Sciatic nerve (tissue), 2 donors: ENCODE measurements at regions not wholly inside any gene's neighbourhood (a gene's known extent, or its start where the extent isn't known, plus 50 kb on each side); places are given as distances from the start of the nearest gene placed in this dataset.
A peak's percentile ranks its signal among the peaks of the same experiment; 100 is the strongest.

Experiments used
- ATAC-seq: fragments of 200-7000 bp; cut with Tn5 transposase; one replicate; pipeline ENCODE4 v1.9.1; 2020; ENCODE audit warnings: mild to moderate bottlenecking, moderate library complexity
- DNase-seq: peaks from one replicate; pipeline ENCODE4 v3.0.0-alpha.2; 2020; ENCODE audit warnings: low spot score
- intact Hi-C: fragments of 100-400 bp; cut with DNase I; formaldehyde crosslinking; loops from one replicate; pipeline ENCODE4 v1.14.2; 2022
- donor health status: DM: no; HTN: no; CAD: no.
- donor health status: DM: no; HTN: no; CAD: no.

DNA sequence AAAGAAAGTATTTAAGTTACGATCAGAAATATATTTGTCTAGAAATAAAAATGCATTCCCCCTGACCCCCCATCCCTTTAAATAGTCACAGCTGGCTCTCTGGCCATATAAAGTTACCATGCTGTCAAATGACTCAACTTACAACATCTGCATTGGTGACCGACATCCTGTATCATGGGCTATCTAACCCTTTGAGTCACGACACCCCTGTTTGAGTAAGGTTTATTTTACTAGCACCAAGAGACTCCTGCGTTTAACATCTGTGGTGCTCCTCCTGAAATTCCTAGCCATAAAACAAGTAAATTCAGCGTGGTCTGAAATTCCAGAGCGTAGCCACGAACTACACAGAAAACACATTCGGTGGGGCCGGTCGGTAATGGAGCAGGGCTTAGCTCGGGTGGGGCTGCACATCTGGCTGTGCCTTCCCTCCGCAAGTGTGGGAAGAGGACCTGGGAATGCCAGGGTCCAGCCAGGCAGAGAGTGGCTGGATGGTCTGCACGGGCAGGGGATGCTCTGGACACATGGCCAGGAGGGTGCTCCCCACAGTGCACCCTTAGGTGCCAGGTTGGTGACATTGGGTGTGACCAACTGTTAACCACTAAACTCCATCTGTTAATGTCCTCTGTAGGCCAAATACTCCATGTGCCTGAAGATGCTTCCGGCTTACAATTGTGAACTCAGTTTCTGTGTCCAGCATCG lies 53.0 kb upstream of the CLDN14 start:
- DNase-seq (no peak), ATAC-seq (no peak)
- intact Hi-C loops: no loop called here

DNA sequence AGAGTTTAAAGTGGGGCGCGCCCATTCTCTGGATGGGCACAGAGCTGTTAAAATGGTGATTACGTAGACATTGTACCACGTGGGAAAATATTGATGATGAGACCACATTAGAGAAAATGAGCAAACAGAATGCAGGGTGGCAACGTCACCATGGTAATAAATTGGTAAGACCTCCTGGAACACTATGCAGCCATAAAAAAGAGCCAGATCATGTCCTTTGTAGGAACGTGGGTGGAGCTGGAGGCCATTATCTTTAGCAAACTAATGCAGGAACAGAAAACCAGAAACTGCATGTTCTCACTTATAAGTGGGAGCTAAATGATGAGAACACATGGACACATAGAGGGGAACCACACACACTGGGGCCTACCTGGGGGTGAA lies 53.5 kb upstream of the CLDN14 start:
- DNase-seq: no peak
- intact Hi-C loops: no loop called here
- ATAC-seq: no peak

DNA sequence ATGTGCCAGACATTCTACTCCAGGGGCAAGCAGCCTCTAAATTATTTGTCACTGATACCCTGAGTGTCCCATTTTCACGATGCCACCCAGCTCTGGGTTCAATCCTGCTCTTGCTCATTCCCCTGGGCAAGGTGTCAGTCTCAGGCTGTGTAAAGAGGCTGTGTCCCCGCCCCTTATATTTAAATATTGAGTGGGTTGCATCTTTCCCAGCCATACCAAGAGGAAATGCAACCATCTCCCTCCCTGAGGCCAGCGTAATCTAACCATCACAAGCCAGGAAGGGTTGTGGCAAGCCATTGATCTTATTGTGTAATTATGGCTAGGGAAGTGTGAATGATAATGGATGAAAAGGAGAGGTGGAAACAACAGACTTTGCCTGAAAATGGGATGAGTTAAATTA lies 54.7 kb upstream of the CLDN14 start:
- no peak for DNase-seq
- intact Hi-C loops: no loop called here
- ATAC-seq: no peak

DNA sequence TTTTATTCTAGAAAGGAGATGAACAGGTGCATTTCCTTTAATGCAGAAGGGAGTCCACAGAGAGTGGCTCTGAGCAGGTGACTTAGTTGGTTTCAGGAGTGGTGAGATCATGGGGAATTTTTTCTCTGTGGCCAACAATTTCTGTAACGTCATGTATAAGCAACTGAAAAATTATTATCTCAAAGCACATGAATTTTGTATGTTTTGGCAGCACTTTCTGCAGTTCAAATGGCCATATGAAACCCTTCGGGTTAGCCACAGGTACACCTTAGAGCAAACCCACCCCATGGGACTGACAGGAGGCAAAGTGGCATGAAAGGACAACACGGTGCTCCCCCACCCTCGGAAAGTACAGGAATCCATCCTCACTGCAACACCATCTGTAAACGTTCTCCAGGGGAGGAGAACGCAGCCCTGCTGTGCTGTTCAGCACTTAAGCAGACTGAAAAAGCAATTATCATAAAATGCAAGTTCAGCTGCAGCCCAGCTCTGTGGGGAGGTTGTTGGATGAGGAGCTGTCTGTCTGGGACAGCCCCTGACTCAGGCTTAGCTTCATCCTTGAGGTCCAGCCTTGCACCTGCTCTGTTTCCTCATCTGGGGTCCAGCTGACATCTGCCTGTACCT lies 55.8 kb upstream of the CLDN14 start:
- intact Hi-C loops: no loop called here
- ATAC-seq: no peak
- no peak for DNase-seq

DNA sequence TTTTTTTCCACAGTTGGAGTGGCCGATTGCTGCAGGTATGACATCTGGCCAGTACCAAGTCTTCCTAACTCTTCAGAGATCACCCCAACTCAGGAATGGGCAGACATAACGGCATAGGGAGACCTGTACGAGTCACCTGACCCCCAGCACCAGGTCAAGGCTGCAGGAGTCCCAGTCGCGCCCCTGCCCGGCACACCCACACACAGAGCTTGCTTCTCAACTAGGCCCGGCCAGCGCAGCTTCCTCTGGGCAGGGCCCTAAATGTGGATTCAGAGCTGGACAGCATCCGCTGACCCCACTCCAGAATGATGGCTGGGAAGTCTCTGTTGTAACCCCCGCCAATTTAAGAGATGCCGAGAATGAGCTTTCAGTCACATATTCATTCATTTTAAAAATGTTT lies 58.8 kb upstream of the CLDN14 start:
- DNase-seq: no peak
- intact Hi-C loops: no loop called here
- no peak for ATAC-seq

DNA sequence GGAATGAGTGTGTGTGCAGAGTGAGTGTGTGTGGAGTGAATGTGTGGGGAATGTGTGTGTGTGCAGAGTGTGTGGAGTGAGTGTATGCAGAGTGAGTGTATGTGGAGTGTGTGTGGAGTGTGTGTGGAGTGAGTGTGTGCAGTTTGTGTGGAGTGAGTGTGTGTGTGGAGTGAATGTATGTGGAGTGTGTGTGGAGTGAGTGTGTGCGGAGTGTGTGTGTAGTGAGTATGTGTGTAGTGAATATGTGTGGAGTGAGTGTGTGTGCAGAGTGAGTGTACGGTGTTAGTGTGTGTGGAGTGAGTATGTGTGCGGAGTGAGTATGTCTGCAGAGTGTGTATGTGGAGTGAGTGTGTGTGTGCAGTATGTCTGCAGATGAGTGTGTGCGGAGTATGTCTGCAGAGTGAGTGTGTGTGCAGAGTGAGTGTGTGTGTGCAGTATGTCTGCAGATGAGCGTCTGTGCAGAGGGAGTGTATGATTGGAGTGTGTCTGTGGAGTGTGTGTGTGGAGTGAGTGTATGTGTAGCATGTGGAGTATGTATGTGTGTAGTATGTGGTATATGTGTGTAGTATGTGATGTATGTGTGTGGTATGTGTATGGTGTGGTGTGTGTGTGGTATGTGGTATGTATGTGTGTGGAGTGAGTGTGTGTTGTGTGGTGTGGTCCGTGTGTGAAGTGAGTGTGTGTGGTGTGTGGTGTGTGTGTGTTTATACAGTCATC lies 59.7 kb upstream of the CLDN14 start:
- DNase-seq (no peak), ATAC-seq (no peak)
- intact Hi-C loops: no loop called here

DNA sequence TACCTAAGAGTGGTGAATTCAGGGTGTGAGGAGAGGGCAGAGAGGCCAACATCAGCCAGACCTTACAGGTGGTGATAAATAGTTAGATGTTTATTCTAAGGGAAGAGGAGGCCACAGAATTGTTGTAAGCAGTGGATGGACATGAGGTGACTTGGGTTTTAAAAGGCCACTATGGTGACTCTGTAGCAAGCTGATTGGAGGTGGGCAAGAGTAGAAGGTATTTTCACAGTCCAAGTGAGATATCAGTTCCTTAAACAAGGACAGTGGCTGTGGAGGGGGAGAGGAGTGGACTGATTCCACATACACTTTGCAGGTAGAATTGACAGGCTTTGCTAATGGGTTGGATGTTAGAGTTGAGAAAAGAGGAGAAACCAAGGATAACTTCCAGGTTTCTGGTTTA lies 60.8 kb upstream of the CLDN14 start:
- ATAC-seq: no peak
- DNase-seq: no peak
- intact Hi-C loops: no loop called here

DNA sequence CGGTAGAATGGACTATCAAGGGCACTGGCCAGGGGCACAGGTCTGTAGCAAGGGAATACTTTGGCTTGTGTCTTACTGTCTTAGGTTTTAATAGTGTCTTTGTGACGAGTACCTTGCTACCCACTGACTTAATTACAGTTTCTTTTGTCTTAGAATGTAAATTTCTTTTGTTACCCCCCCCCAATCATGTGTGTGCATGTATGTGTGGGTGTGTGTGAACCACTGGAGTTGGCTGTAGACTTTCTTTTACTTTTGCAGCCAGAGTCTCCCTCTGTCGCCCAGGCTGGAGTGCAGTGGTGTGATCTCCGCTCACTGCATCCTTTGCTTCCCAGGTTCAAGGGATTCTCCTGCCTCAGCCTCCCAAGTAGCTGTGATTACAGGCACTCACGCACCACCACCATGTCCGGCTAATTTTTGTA lies 61.8 kb upstream of the CLDN14 start:
- intact Hi-C loops: no loop called here
- DNase-seq: no peak
- no peak for ATAC-seq

DNA sequence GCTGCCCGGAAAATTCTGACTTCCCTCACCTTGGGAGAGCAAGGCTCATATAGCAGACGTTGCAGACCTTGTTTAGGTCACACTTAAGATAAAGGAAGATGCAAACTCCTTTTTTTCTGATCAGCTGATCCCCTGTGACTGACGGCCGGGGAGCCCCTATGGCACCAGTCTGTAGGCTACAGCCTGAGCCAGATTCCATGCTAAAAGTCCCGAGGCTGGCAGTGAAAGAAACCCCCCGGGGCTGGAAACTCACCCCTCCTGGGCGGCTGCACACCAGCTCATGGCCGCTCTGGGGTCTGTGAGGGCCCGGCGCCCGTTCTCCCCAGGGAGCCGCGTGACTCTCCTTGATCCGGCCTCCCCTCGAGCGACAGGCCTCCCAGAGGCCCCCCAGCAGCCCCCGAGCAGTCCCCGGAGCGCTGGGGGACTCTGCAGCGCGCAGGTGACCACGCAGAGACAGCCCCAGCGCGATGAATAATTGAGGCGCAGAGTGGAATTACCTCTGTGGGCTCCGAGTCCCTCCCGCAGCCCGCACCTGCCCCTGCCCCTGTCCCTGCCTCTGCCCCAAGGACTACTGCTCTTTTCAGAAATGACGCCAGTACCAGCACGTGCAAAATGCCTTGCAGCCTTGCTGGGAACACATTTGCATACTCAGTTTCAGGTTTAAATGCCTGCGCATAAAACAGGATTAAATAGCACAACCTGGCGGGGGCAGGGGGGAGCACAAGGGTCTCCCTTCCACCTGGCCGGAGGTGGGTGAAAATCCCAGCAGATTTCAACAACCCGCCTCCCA lies 62.6 kb upstream of the CLDN14 start:
- ATAC-seq (no peak), DNase-seq (no peak)
- intact Hi-C loops: no loop called here

DNA sequence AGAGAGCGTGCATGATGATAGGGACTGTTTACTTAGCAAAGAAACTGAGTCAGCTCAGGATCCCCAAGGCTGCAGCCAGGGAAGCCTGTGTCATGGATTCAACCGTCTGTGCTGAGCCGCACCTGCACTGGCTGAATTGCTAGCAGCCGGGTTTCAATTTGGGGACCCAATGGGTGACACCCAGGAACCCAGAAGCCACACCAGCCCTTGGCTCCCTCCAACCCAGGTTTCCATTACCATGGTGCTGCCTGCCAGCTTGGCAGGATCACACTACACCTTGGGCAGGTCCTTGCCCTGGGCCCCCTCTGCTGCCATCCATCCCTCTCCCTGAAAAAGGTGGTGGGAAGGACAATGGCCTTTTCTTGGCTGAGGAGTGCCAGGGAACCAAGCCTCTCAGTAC lies 64.0 kb upstream of the CLDN14 start:
- DNase-seq (no peak), ATAC-seq (no peak)
- intact Hi-C loops: no loop called here

DNA sequence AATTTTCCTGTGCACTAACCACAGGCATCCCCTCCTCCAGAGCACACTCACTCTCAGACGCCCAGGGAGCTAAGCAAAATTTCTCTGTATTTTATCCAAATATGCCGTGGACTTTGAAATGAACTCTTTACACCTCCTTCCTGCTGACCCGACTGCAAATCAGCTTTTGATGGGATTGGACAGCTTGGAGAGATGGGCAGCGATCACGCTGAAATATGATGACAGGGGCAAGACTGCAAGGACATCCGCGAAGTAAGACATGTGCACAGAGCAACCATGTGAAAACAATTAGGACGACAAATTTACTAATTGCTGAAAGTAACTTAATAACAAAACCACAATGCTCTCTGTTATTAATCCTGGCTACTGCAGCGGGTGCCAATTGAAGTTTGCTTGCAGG lies 64.6 kb upstream of the CLDN14 start:
- no peak for ATAC-seq
- intact Hi-C loops: no loop called here
- no peak for DNase-seq

DNA sequence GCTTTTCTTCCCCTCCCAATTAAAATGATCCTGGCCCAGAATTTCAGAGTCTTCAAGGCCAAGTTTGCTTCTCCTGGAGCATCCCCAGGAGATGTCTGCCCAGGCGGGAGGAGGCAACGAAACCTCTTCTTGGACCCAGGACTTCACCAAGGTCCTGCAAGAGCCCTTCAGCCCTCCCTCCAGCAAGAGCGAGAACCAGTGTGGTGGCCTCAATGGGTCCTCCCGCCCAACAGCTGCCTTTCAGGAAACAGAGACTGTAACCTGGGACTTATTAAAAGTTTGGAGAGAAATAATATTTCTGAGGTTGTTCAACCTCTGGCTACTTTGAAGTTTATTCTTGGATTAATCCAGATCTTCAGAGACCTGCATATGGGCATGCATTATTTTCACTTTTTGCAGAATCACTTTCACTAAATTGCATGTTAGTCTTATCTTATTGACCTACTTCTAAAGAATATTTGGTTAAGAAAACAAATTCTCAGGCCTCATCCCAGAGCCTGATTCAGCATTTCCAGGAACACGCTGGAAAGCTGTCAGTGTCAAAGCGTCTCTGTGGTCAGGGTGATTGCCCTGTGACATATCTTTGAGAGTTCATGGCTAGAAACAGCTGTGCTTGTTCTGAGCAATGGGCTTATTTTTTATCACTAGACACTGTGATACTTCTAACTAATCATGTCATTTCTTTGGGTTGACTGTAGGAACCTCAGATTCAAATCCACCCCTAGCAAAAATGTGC lies 66.0 kb upstream of the CLDN14 start:
- DNase-seq (no peak), ATAC-seq (peak; percentile 62)
- intact Hi-C loops: no loop called here

DNA sequence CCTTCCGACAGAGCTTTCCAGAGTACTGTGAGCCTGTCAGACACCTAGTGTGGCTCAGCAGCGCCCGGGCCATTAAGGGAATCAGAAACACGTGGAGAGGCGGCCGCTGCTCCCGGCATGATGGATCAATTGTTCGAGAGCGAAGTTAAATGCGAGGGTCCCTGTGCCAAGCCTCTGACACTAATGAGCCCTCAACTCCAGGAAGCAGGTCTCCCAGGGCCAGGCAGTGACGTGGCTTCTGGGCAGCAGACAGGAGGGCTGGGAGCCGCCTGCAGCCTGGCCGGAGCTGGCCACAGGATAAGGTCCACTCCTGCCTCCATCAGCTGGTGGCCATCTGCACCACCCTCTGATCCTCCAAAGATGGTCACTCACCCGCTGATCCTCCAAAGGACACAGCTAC lies 67.5 kb upstream of the CLDN14 start:
- intact Hi-C loops: no loop called here
- ATAC-seq (no peak), DNase-seq (no peak)

DNA sequence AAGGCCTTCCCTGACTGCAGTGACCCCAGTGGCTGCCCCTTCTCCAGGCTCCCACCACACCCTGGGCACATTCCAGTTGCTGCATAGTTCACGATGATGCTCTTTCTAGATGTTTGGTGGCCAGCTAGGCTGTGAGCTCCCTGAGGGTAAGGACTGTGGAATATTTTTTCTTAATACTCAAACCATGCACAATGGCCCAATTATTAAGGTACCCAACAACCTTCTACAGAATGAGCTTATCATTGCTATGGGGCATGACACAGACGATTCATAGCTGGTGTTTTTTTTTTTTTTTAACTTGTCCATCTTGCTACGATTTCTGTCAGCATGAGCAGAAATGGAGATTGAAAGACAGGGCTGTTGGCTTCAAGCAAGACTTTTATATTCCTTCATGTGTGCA lies 68.9 kb upstream of the CLDN14 start:
- intact Hi-C loops: no loop called here
- no peak for ATAC-seq

DNA sequence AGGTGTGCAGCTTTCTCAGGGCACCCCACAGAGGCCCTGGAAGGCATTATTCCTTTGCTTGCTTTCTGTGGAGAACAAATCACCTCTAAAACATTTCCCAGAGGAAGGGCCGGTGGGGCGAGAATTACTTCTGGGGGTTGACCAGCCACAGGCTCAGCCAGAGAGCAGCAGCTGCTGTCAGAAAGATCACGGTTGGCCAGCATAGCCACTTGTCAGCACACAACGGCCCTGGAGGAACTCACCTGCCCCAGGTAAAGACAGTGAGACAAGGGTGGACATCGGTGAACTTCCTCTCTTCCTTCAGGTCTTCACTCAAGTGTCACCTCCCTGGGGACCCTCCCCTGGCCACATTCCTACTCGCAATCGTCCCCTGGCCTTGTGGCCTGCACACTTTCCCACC lies 69.5 kb upstream of the CLDN14 start:
- DNase-seq (no peak), ATAC-seq (no peak)
- intact Hi-C loops: no loop called here

More for the DNA sequence above, 68.9 kb upstream of the CLDN14 start:
- DNase-seq: no peak

DNA sequence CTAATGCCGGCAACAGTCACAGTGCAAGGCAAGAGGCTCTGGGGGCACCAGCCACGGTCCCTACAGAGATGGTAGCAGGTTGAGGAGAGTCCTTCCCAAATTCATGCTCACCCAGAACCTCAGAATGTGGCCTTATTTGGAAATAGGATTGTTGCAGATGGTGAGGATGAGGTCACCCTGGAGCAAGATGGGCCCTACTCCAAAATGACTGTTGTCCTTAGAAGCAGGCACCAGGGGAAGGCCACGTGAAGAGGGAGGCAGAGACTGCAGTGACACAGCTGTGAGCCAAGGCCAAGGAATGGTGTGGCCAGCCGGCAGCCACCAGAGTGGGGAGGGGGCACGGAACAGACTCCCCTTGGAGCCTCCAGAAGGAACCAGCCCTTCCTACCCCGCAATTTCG lies 70.8 kb upstream of the CLDN14 start:
- intact Hi-C loops: no loop called here
- ATAC-seq (no peak), DNase-seq (no peak)

DNA sequence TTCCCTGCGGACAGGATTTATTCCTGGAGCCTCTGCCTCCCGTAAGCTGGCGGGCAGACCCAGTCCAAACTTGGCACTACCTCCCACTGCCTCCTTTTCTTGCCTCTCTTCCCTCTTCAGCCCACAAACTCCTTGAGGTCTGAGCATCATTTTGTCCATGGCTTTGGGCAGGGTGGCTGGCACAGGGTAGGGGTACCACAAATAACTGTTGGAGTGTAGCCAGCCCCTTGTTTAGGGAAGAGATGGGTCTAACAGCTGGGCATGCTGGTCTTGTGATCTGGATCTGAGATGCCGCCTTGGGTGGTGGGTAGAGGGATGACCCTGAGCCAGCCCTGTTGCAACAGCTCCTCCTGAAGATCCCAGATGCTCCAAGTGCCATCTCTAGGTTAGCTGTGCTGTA lies 71.4 kb upstream of the CLDN14 start:
- DNase-seq (no peak), ATAC-seq (no peak)
- intact Hi-C loops: no loop called here

DNA sequence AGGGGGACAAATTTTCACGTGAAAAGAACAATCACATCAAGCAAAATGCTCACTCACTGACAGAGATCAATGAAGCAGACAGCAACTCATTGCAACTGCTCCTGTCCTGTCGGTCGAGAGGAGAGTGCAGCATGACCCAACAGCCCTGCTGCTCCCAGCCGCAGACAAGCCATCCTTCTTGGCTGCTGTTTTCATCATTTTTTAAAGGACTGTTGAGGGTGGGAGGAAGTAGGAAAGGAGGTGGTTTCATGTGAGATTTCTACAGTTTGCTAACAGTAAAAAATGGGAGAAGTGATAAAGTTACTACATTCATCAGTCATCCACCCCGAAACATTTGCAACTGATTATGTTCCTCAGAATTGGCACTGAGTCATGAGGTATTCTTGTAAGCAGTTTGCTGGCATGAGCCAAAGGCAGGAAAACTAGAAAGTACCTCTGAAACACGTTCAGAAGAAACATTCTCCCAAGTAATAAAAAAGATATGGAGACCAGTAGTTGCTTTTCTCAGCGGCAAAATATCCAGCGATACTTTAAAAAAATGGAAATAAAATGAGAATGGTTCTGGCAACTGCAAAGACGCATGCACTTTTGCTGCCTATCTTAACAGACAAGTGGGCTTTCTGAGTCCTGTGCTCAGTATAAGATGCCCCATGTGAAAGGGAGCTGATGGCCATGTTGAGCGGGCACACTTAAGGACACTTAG lies 72.0 kb upstream of the CLDN14 start:
- intact Hi-C loops: no loop called here
- DNase-seq (no peak), ATAC-seq (peak; percentile 50)

DNA sequence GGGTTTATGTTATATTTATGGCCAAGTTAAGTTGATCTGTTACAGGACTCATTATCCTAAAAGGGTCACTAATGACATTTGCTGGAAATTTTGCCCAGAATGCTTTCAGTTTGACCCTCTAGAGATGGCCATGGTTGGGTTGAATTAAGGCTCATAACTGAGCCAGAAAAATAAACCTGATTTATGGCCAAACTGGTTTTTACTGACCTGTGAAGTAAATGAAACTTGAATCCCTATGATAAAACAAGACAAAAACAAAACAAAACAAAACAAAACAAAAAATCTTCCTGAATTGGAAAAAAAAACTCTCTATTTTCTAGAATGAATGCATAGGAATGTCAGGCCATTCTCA lies 72.5 kb upstream of the CLDN14 start:
- ATAC-seq (no peak), DNase-seq (no peak)
- intact Hi-C loops: no loop called here
